B cell (primary cell): ENCODE measurements at regions not wholly inside any gene's neighbourhood (a gene's known extent, or its start where the extent isn't known, plus 50 kb on each side); places are given as distances from the start of the nearest gene placed in this dataset.

Experiments used
- ATAC-seq: fragments of 200-7000 bp; cut with Tn5 transposase; one replicate; pipeline ENCODE4 v1.10.0; 2021; ENCODE audit warnings: low read depth, mild to moderate bottlenecking, moderate number of reproducible peaks, moderate library complexity
- CTCF ChIA-PET: fragments of 350-600 bp; sonication (Branson Sonifier 250); formaldehyde crosslinking; loops from one replicate; lab custom pipeline; 2021; ENCODE audit warnings: antibody characterized with exemption, inconsistent platforms; lab: Charles Lee
- POLR2A ChIA-PET: fragments of 350-600 bp; sonication (Branson Sonifier 250); formaldehyde crosslinking; loops from one replicate; lab custom pipeline; 2021; ENCODE audit warnings: antibody characterized with exemption; lab: Charles Lee
- DNase-seq: peaks from one replicate; pipeline ENCODE4 v3.0.0; 2013
- H2AFZ ChIP-seq: 2 replicates; pipeline ENCODE4 v1.6.1; 2012; ENCODE audit warnings: mild to moderate bottlenecking, low read depth, low read length; ENCODE audit not compliant: insufficient read depth, poor library complexity, severe bottlenecking
- H3K27ac ChIP-seq, 2 donors: 1 replicate in 1 of 2; 2 replicates in 1 of 2; pipeline ENCODE4 v1.5.1; 2012 to 2013; ENCODE audit warnings: low read length in 2 of 2, mild to moderate bottlenecking in 2 of 2, moderate library complexity in 1 of 2
- H3K27me3 ChIP-seq, 4 experiments: fragments of 200-600 bp in 1 of 4; sonication (generic) in 1 of 4; replicated peaks in 1 of 4; 1 replicate in 2 of 4; 2 replicates in 2 of 4; pipeline versions ENCODE4 v1.6.1 to v1.7.0; 2013 to 2016; ENCODE audit warnings: low read length in 3 of 4, mild to moderate bottlenecking in 2 of 4, mixed read lengths in 1 of 4, moderate library complexity in 1 of 4; ENCODE audit not compliant: insufficient read depth in 4 of 4, control insufficient read depth in 3 of 4; ENCODE audit errors: control extremely low read depth in 1 of 4
- H3K36me3 ChIP-seq, 2 experiments: replicated peaks in 1 of 2; 1 replicate in 1 of 2; 2 replicates in 1 of 2; pipeline versions ENCODE4 v1.6.1 to v1.7.1; 2013; ENCODE audit warnings: low read length in 1 of 2; ENCODE audit not compliant: insufficient read depth in 2 of 2, control insufficient read depth in 1 of 2; ENCODE audit errors: control extremely low read depth in 1 of 2, extremely low read depth in 1 of 2
- H3K4me1 ChIP-seq, 2 donors: fragments of 200-600 bp in 1 of 2; sonication (generic) in 1 of 2; 1 replicate in 1 of 2; 2 replicates in 1 of 2; pipeline versions ENCODE4 v1.5.1 to v1.6.1; 2013 to 2017; ENCODE audit warnings: low read length in 2 of 2; ENCODE audit not compliant: control insufficient read depth in 2 of 2, insufficient read depth in 2 of 2
- H3K4me2 ChIP-seq: replicated peaks from 2 replicates; pipeline ENCODE3; 2012; ENCODE audit warnings: mild to moderate bottlenecking, low read depth, low read length; ENCODE audit not compliant: poor library complexity, severe bottlenecking
- H3K4me3 ChIP-seq, 5 experiments: fragments of 200-600 bp in 1 of 5; sonication (generic) in 1 of 5; 1 replicate in 3 of 5; 2 replicates in 2 of 5; pipeline versions ENCODE4 v1.5.1 to v1.7.0; 2011 to 2016; ENCODE audit warnings: low read length in 4 of 5, mild to moderate bottlenecking in 4 of 5, low read depth in 2 of 5, control low read depth in 1 of 5, moderate library complexity in 1 of 5; ENCODE audit not compliant: insufficient read depth in 1 of 5; ENCODE audit errors: control extremely low read depth in 1 of 5, extremely low read depth in 1 of 5
- H3K79me2 ChIP-seq: fragments of 200-600 bp; sonication (generic); one replicate; pipeline ENCODE4 v1.6.0; 2016; ENCODE audit warnings: low read length; ENCODE audit not compliant: control insufficient read depth, insufficient read depth
- H3K9ac ChIP-seq: fragments of 200-600 bp; sonication (generic); 2 replicates; pipeline ENCODE4 v1.6.1; 2017; ENCODE audit warnings: mild to moderate bottlenecking, low read length, moderate library complexity
- H3K9me3 ChIP-seq, 3 donors: one replicate each; pipeline versions ENCODE4 v1.6.1 to v1.7.1; 2013; ENCODE audit warnings: low read length in 2 of 3; ENCODE audit not compliant: control insufficient read depth in 2 of 3, insufficient read depth in 1 of 3; ENCODE audit errors: control extremely low read depth in 1 of 3
- H4K20me1 ChIP-seq: 2 replicates; pipeline ENCODE4 v1.6.0; 2012; ENCODE audit warnings: mild to moderate bottlenecking, low read length; ENCODE audit not compliant: insufficient read depth, control insufficient read depth, poor library complexity, severe bottlenecking
- H3K27ac Mint-ChIP-seq: one replicate; pipeline ENCODE4 v1.8.0; 2021; ENCODE audit warnings: mixed read lengths
- H3K27me3 Mint-ChIP-seq: one replicate; pipeline ENCODE4 v1.8.0; 2021; ENCODE audit warnings: mixed read lengths
- H3K4me1 Mint-ChIP-seq: one replicate; pipeline ENCODE4 v1.8.0; 2021; ENCODE audit warnings: mixed read lengths
- H3K4me3 Mint-ChIP-seq: one replicate; pipeline ENCODE4 v1.8.0; 2021; ENCODE audit warnings: mixed read lengths
- H3K9me3 Mint-ChIP-seq: one replicate; pipeline ENCODE4 v1.8.0; 2022; ENCODE audit warnings: mixed read lengths; ENCODE audit not compliant: insufficient read depth
- CTCF ChIP-seq: fragments of 200-600 bp; IDR thresholded peaks from one replicate; pipeline ENCODE4 v1.8.0; 2022; ENCODE audit warnings: antibody characterized with exemption, mild to moderate bottlenecking
- EZH2 ChIP-seq: IDR thresholded peaks from 2 replicates; pipeline ENCODE4 v1.6.1; 2012; ENCODE audit warnings: borderline replicate concordance, low read depth, mild to moderate bottlenecking, moderate library complexity, low read length; ENCODE audit not compliant: insufficient read depth, poor library complexity, severe bottlenecking
- WGBS: methylation state at CpG from one replicate; pipeline ENCODE4 v1.1.5; 2013; ENCODE audit warnings: missing lambda C conversion rate; ENCODE audit not compliant: insufficient coverage; 5-methylcytosine and 5-hydroxymethylcytosine counted together
- intact Hi-C: fragments of 100-400 bp; cut with micrococcal nuclease; formaldehyde crosslinking; loops from one replicate; pipeline ENCODE4 v1.10.0; 2022

GRCh38 chr4:138673053-138673452 is 342.5 kb upstream of the NOCT start:
- DNase-seq (no peak), ATAC-seq (no peak)
- no peak overlapping the region for H2AFZ ChIP-seq
- no peaks in the 10 kb centered on the region for H3K9me3 ChIP-seq
- Mint-ChIP-seq H3K4me3 (no peak overlapping the region), H3K27ac (no peak overlapping the region), H3K9me3 (no peaks in the 10 kb centered on the region), H3K4me1 (no peaks in the 10 kb centered on the region), H3K27me3 (peaks cover 4% of the 10 kb centered on the region)
- H3K27ac ChIP-seq, result no peak overlapping the region
- no peak overlapping the region for H3K4me3 ChIP-seq
- POLR2A ChIA-PET, result no interaction called here
- 64% methylated on average over 5 of the region's 10 CpGs for WGBS
- no peaks in the 10 kb centered on the region for H3K4me1 ChIP-seq
- H3K79me2 ChIP-seq, result no peaks in the 10 kb centered on the region
- intact Hi-C loops, result no loop called here
- H3K9ac ChIP-seq, result no peak overlapping the region
- H3K4me2 ChIP-seq, result no peak overlapping the region
- CTCF ChIA-PET, result no interaction called here
- H3K36me3 ChIP-seq, result no peaks in the 10 kb centered on the region
- TF ChIP-seq CTCF (no peak), EZH2 (no peak)
- H3K27me3 ChIP-seq, result no peaks in the 10 kb centered on the region
- no peaks in the 10 kb centered on the region for H4K20me1 ChIP-seq

- ATAC-seq (no peak), DNase-seq (no peak)
- H3K4me3 ChIP-seq, result no peak overlapping the region
- TF ChIP-seq CTCF (no peak), EZH2 (no peak)
- peaks cover 4% of the 10 kb centered on the region for H3K27me3 Mint-ChIP-seq
- no peaks in the 10 kb centered on the region for H3K9me3 Mint-ChIP-seq
- H3K36me3 ChIP-seq, result no peaks in the 10 kb centered on the region
- no peak overlapping the region for H3K4me3 Mint-ChIP-seq
- no peak overlapping the region for H2AFZ ChIP-seq
- ChIA-PET CTCF (interaction anchor here (1.6 kb wide), 1 partner anchor 8 kb away, joined by 4 read pairs; no protein-coding TSS in a partner anchor), POLR2A (no interaction called here)
- no peak overlapping the region for H3K4me2 ChIP-seq
- no peaks in the 10 kb centered on the region for H3K4me1 Mint-ChIP-seq
- H3K27ac ChIP-seq, result no peak overlapping the region
- H3K9ac ChIP-seq, result no peak overlapping the region
- no peaks in the 10 kb centered on the region for H3K9me3 ChIP-seq
- no peaks in the 10 kb centered on the region for H3K4me1 ChIP-seq
- H4K20me1 ChIP-seq, result no peaks in the 10 kb centered on the region
- intact Hi-C loops, result no loop called here
- H3K27me3 ChIP-seq, result no peaks in the 10 kb centered on the region
- no peak overlapping the region for H3K27ac Mint-ChIP-seq
- 82% methylated on average over 8 of the region's 9 CpGs for WGBS
- H3K79me2 ChIP-seq, result no peaks in the 10 kb centered on the region
Measured at GRCh38 chr4:138672393-138672976, 343.1 kb upstream of the NOCT start.
